GM19025 (cell line): ENCODE measurements at regions not wholly inside any gene's neighbourhood (a gene's known extent, or its start where the extent isn't known, plus 50 kb on each side); places are given as distances from the start of the nearest gene placed in this dataset.

Experiments used
- ATAC-seq: cut with Tn5 transposase; IDR thresholded peaks from one replicate; pipeline ENCODE4 v1.9.1; 2021; ENCODE audit warnings: mild to moderate bottlenecking, low read depth, moderate library complexity; ENCODE audit not compliant: unreplicated experiment

DNA sequence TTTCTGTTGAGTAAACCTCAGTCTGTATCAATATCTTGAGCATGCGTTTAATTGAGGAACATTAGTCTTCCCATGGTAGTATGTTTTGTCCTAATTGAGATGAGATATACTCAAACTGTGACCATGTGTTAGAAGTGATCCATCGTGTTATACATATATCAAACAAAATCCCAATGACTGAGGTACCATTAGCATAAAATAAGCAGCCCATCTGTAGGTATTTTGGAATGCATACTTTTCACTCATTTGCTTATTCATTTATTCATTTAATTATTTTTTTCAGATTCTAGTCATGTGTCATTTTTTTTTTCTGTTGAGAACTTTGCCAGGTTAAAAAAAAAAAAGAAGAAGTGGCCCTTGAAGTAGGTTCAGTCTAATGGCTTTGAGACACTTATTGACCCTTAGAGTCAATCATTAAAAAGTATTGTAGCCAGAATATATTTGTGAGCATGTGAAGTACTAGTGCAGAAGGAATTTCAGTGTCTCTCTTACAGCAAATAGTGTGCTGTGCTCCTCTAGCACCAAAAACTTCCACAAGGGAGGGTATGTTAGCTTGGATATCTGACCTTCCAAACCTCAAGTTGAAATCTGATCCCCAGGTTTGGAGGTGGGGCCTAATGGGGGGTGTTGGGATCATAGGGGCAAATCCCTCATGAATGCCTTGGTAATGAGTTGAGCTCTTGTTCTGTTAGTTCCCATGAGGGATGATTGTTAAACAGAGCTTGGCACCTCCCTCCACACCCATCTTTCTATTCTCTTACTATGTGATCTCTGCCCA is 130.8 kb upstream of the NPY2R start:
- ATAC-seq, result no peak

DNA sequence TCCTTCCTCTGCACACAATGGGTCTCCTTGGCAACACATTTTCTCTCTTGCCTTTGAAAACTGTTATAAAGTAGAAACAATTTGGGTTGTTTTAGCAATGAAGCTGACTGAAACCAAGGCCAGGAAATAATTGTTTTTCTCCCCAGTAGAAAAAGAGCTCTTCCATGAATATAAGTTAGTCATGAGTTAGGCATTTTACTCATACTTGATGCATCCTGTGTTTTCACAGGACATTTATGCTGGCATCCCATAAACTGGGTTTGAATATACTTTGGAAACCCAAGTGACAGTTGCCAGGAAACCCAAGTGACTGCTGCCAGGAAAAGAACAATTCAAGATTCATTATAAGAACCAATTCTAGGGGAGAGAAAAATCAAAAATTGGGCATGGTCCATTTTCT is 128.6 kb upstream of the NPY2R start:
- ATAC-seq, result no peak

DNA sequence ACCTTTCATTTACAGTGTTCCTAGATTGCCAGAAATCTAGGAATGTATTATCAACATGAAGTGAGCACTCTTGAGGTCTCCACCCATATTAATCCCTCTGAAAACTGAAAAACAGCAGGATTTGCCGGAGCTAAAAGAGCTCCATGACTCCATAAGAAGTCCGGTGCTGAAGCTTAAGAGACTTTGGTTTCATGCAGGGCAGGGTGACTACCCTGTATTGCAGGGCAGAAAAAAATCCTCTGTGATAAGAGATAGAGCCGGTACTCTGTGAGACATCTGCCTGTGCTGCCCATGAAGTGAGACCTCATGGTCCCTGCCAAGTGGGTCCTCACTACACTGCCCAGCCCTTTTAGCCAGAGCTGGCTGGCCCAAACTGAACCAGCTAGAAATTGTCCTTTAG is 127.2 kb upstream of the NPY2R start:
- no peak for ATAC-seq

DNA sequence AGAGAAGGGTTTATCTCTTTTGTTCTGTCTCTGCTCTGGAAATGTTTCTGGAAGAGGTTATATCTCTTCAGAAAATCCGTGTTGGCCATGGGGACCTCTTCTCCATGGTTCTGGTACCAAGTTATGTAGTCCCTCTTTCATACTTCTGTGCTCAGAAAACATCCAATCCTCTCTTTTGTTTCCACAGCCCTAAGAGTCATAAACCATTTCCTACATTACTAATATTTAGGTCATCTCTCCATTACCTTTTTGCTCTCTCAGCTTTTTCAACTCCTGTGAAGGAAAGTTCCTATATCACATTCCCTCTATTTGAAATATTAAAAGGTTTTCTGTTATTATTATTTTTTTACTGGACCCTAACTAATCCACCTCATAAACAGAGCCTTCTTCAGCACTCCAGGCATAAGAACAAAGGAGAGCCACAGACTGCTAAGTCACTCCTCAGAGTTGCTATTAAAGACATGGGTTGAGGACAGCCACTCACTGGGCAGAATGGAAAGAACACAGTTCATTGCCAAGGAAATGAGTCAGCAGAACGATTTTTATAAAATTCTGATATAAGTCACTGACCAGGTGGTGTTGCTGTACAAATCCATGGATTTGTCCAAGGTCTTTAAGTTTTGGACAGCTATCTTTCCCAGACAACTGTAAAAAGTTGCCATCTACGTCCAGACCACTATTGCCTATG is 122.4 kb upstream of the NPY2R start:
- no peak for ATAC-seq

DNA sequence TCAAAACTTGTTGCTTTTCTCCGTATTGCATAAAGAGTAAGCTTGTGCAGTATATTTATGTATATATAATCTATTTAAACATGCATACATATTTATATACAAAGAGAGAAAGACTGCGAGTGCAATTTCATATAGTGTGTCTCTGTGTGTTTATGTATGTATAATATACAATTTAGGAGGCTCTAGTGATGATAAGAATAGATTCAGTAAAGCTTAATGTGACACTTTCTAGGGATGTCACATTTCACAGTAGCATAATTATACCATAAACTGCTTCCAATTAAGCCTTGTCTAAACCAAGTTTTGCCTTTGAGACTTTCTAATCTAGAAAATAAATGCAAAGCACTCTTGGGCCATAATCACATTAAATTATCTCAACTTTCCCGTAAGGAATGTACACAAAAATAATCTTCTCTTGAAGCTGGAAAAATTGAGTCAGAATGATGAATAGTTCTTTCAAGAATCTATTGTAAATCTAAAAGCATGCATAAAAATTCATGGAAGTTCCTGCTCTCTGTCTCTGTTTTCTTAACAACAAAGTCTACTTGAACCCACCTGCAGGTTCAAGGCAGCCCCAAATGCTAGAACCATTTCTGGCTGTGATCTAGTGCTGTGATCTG is 114.1 kb upstream of the NPY2R start:
- no peak for ATAC-seq

DNA sequence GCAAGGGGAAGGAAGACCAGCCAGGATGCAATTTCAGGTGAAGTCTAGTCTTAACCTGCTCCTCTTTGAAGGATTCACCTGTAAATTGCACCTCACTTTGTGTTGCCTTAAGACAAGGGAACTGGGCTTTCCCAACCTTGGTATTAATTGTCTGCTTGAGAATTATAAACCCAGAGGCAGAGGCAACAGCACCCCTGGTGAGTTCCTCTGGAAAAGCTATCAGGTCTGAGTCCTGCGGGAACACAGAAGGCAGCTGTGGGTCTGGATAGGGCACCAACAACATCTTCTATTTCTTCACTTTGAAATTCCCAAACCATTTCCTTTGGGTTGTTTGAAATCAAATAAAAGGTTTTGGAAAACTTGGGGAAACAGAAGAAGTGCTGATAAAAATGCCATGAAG is 109.2 kb upstream of the NPY2R start:
- ATAC-seq, result no peak

DNA sequence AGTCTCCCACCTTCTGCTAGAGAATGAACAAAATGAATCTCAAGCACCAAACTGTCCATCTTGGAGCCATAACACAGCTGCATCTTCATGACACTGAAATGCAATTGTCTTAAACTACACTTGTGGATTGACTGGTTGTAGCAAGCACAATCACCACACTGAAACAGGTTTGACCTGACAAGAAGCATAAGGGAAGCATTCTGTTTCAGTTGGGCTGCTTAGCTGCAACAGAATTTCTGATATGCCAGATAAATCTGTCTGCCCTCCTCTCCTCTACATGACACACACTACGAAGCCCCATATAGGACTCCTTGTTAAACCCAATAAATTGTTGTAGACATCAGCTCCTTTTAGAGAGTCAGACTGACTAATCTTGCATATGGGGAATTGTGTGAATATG is 101.8 kb upstream of the NPY2R start:
- no peak for ATAC-seq

DNA sequence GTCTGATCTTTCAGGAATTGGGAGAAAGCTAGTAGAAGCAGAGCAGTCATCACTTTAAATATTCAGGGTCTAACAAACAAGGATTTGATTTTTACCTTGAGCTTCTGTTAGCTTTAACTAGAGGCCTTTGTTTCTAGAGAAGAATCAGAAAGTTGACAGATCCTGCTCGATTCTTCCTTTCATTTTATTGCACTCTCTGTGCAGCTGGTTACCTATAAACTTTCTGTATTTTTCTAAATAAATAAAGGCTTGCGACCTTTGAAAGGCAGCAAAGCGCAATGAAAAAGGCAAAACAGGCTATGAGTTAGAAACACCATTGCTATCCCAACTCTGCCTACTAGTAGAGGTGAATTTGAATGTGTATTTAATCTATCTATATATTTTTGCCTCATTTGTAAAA is 101.4 kb upstream of the NPY2R start:
- no peak for ATAC-seq

DNA sequence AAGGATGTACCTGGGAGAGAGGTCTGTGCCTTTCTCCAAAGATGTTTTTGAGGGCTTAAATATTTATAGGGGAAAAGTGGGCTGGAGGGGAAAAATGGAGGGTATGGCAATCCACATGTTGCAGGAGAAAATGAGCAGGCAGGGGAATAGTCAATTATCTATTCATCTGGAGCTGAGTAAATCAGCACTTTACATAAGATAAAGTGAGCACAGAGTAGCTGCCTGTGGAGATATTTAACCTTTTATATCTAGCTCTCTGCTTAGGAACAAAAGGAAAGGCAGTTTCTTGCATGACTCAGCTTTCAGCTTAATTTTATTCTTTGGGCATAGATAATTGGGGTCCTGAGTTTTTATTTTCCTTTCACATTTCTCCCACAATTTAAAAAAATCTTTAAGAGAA is 93.6 kb upstream of the NPY2R start:
- no peak for ATAC-seq

DNA sequence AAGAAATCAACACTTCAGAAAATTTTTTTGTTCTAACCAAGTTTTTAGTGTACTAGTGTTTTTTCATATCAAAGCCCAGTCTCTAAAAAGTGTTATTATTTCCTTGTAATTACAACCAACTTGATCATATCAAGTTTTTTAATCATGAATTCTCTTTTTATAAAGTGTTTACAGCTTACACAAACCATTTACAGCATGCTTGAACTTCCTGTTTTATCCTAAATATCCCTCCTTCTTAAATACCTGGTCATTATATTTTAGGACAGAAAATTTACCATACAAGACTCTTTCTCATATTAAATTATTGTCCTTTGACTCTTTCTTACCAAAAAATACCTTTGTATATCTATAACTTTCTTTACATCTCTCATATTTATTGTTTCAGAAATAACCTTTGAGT is 89.4 kb upstream of the NPY2R start:
- no peak for ATAC-seq

DNA sequence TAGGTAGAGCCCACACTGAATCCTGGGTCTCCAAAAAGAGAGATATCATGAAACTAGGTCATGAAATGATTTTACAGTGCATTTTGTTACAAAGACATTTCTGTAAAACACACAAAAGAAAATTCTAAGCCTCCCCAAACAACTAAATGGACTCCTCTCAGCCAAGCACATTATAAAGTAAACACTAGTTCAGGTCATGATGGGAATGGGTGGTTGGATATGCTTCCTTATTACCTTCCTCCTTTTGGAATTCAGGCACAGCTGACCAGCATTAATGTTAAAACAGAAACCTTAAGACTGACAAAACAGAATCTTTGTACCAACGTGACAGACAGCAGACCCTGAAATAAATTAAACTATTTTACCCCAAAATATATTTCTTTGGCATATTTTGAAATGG is 87.9 kb upstream of the NPY2R start:
- ATAC-seq, result no peak

DNA sequence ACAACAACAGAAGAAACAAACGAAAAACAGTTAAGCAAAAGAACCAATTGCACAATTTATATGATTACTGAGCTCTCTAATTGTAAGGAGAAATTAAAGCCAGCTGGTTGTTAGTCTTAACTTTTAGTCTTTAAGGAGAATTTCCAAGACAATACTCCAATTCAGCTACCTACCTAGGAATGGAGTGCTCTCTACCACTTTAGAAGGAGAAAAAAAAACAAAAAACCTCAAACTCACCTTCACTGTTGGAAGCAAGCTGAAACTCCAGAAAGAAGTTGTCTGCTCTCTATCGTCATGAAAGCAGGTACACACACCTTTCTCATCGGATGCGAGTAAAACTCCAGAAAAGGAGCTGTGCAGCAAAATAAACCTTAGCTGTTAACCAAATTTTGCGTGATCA is 86.1 kb upstream of the NPY2R start:
- ATAC-seq, result no peak

DNA sequence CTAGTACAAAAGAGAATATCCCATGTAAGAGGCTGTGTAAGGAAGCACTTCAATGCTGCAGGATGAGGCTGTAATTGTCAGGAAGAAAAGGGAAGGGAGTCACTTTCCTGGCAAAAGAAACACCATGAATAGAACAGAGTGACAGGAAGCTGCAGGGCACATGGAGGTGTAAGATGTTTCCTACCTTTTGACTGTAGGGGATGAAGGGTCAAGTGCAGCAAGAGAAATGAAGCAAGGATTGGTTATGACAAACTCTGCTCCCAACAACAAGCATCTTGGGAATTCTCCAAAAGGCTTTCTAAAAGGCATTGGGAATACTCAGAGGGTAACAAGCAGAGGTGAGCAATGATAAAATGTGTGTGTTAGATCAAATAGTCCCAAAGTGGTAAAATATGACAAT is 74.3 kb upstream of the NPY2R start:
- ATAC-seq, result no peak

DNA sequence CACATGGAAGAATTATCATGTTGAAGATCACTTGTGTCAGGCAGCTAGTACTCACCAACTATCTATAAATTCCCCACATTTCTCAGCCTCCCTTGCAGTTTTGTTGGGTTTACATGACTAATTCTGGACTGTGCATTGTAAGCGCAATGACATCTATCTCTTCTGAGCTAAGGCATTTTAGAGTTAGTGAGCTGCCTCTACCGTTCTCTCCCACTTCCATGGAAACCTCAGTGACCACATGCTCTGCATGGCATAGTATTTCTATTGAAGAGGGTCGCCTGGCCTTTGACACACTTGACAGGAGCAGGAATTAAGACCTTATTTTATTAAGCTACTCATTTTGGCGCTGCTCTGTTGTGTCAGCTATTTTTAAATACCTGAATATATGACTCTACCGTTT is 67.5 kb upstream of the NPY2R start:
- no peak for ATAC-seq

DNA sequence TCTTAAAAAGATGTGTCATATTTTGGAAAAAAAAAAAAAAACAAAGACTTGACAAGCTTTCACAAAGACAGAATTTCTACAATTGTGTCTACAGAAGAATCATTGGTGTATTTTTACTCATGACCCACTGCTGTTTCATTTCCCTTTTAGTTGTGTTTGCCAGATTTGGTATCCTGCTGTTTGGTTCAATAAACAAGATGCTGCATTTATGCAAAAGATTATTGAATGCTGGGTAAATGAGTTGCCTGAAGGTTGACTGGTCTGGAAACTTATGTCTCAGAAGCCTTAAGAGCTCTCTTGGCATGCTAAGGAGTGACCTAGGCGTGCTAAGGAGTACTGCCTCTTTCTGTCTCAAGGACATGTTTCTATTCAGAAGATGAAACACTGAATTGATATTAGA is 64.9 kb upstream of the NPY2R start:
- no peak for ATAC-seq
